ENCODE measurements at regions not wholly inside any gene's neighbourhood (a gene's known extent, or its start where the extent isn't known, plus 50 kb on each side); places are given as distances from the start of the nearest gene placed in this dataset.

DNA sequence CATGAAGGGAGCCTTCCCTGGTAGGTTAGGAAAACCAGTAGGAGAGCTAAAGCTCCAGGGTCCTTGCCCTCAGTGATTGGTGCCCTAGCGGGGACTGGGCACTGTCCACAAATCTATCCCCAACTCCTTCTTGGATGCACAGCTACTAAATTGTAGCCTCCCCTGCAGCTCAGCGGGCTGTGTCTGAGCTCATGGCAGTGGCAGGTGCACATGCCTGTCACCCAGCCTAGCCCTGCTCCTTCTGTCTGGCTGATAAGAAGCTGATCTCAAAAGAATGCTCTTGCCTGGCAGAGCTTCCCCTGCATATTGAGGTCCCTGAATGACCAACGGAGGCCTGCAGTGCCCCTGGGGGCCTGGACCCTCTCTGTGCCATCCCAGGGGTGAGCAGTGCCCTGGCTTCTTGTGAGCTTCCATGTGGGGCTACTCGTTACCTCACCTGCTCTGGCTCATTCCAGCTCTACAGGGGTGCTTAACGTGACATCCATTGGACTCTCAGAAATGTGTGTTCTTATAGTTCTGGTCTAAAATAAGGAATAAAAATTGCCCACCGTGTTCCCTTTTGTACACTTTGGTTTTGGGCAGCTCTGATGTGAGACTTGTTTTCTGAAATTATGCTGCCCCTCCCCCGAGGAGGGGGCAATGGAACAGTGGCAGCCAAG, 59.8 kb upstream of the ANTXRL start:
- H3K36me3 ChIP-seq (replicated peaks; ENCODE audit: insufficient read depth, low read length): no peaks in the 10 kb centered on the region
- no peak for TF ChIP-seq EZH2 (optimal IDR thresholded peaks at IDR 0.05; ENCODE audit: low read depth, low read length)
- no peak for TF ChIP-seq EZH2phosphoT487 (IDR thresholded peaks at IDR 0.05; ENCODE audit: low read length)
- TF ChIP-seq, protein P1, sequence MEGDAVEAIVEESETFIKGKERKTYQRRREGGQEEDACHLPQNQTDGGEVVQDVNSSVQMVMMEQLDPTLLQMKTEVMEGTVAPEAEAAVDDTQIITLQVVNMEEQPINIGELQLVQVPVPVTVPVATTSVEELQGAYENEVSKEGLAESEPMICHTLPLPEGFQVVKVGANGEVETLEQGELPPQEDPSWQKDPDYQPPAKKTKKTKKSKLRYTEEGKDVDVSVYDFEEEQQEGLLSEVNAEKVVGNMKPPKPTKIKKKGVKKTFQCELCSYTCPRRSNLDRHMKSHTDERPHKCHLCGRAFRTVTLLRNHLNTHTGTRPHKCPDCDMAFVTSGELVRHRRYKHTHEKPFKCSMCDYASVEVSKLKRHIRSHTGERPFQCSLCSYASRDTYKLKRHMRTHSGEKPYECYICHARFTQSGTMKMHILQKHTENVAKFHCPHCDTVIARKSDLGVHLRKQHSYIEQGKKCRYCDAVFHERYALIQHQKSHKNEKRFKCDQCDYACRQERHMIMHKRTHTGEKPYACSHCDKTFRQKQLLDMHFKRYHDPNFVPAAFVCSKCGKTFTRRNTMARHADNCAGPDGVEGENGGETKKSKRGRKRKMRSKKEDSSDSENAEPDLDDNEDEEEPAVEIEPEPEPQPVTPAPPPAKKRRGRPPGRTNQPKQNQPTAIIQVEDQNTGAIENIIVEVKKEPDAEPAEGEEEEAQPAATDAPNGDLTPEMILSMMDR (IDR thresholded peaks at IDR 0.05; ENCODE audit: low read length): no peak
- no peak for DNase-seq
- no peaks in the 10 kb centered on the region for H3K27me3 ChIP-seq (replicated peaks; ENCODE audit: insufficient read depth, low read length)
- H3K4me1 ChIP-seq (ENCODE audit: low read length): 0 out of 2 replicates have a peak, but pooled peaks cover 3% of the 10 kb centered on the region
- no peak overlapping the region for H3K27ac ChIP-seq (ENCODE audit: low read length)
- no peaks in the 10 kb centered on the region for H3K9me2 ChIP-seq (replicated peaks; ENCODE audit: insufficient read depth, low read length)
- H3K9me3 ChIP-seq (replicated peaks; ENCODE audit: insufficient read depth, low read length): no peaks in the 10 kb centered on the region
- H4K20me1 ChIP-seq (ENCODE audit: insufficient read depth, low read length): no peaks in the 10 kb centered on the region
- no peak overlapping the region for H2AFZ ChIP-seq (ENCODE audit: low read length)
- H3F3A ChIP-seq (ENCODE audit: insufficient read depth, low read length): no peaks in the 10 kb centered on the region
- no peak overlapping the region for H3K4me3 ChIP-seq (ENCODE audit: low read length)
- no peak overlapping the region for H3K4me2 ChIP-seq (ENCODE audit: low read depth, low read length)
- H3K9ac ChIP-seq (ENCODE audit: low read length): no peak overlapping the region
- no peaks in the 10 kb centered on the region for H3K79me2 ChIP-seq (ENCODE audit: low read length)

DNA sequence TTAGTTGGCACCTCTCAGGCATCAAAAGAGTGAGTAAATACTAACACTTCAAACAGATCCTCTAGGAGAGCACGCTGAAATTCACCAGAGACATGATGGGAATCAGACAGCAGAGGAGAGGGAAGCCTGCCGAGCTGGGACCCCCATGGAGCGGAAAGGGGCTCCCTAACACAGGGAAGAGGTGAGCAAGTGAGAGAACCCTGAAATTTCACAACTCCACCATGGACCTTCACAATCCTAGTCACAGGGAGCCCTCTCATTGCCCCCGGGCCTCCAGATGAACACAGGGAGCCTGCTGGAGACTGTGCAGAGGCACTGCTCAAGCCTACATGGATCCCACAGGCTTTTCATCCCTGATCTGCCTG, 59.2 kb upstream of the ANTXRL start:
- Histone ChIP-seq H2AFZ (ENCODE audit: low read length) (no peak overlapping the region), H3K36me3 (replicated peaks; ENCODE audit: insufficient read depth, low read length) (no peaks in the 10 kb centered on the region), H4K20me1 (ENCODE audit: insufficient read depth, low read length) (no peaks in the 10 kb centered on the region), H3K4me3 (ENCODE audit: low read length) (no peak overlapping the region), H3K9me2 (replicated peaks; ENCODE audit: insufficient read depth, low read length) (no peaks in the 10 kb centered on the region), H3F3A (ENCODE audit: insufficient read depth, low read length) (no peaks in the 10 kb centered on the region), H3K79me2 (ENCODE audit: low read length) (no peaks in the 10 kb centered on the region), H3K27ac (ENCODE audit: low read length) (no peak overlapping the region), H3K27me3 (replicated peaks; ENCODE audit: insufficient read depth, low read length) (no peaks in the 10 kb centered on the region), H3K9ac (ENCODE audit: low read length) (no peak overlapping the region), H3K4me2 (ENCODE audit: low read depth, low read length) (no peak overlapping the region), H3K4me1 (ENCODE audit: low read length) (0 out of 2 replicates have a peak, but pooled peaks cover 3% of the 10 kb centered on the region), H3K9me3 (replicated peaks; ENCODE audit: insufficient read depth, low read length) (no peaks in the 10 kb centered on the region)
- DNase-seq: no peak
- TF ChIP-seq, protein P1 (IDR thresholded peaks at IDR 0.05; ENCODE audit: low read length): no peak
- TF ChIP-seq EZH2phosphoT487 (IDR thresholded peaks at IDR 0.05; ENCODE audit: low read length): no peak
- TF ChIP-seq EZH2 (optimal IDR thresholded peaks at IDR 0.05; ENCODE audit: low read depth, low read length): no peak

DNA sequence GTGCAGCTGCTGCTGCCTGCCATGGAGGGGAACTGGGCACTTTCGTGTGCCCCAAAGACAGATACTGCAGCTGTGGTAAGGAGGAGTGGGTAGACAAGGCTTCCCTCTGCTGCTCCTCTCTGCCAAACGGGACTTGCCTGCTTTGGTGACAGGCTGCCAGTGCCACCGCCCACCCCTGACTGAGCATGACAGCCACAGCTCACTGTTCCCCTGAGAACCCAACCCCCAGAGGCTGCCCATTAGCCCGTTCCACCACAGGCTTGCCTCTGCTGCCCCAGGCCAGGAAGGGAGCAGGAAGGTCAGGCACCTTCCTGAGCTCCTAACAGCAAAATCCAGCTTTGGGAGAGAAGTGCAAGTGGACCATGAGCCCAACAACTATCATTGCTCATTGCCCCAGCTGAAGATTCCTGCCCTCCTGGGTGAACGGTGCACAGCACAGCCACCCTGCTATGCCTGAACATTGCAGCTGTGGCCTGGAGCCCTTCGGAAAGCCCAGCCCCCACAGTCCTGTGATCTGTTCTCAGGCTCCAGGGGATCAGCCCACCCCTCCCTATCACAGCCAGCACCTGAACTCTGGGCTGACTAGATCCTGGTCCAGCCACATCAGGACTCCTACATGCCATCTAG, 58.7 kb upstream of the ANTXRL start:
- TF ChIP-seq EZH2phosphoT487 (IDR thresholded peaks at IDR 0.05; ENCODE audit: low read length) (no peak), EZH2 (optimal IDR thresholded peaks at IDR 0.05; ENCODE audit: low read depth, low read length) (no peak)
- TF ChIP-seq, protein P1 (IDR thresholded peaks at IDR 0.05; ENCODE audit: low read length): no peak
- no peaks in the 10 kb centered on the region for H3K79me2 ChIP-seq (ENCODE audit: low read length)
- H3K4me2 ChIP-seq (ENCODE audit: low read depth, low read length): no peak overlapping the region
- DNase-seq: no peak
- no peak overlapping the region for H2AFZ ChIP-seq (ENCODE audit: low read length)
- H3K4me1 ChIP-seq (ENCODE audit: low read length): 0 out of 2 replicates have a peak, but pooled peaks cover 3% of the 10 kb centered on the region
- no peaks in the 10 kb centered on the region for H3K9me2 ChIP-seq (replicated peaks; ENCODE audit: insufficient read depth, low read length)
- H3K9me3 ChIP-seq (replicated peaks; ENCODE audit: insufficient read depth, low read length): no peaks in the 10 kb centered on the region
- H3K4me3 ChIP-seq (ENCODE audit: low read length): no peak overlapping the region
- no peaks in the 10 kb centered on the region for H3K27me3 ChIP-seq (replicated peaks; ENCODE audit: insufficient read depth, low read length)
- no peak overlapping the region for H3K9ac ChIP-seq (ENCODE audit: low read length)
- no peaks in the 10 kb centered on the region for H3K36me3 ChIP-seq (replicated peaks; ENCODE audit: insufficient read depth, low read length)
- H4K20me1 ChIP-seq (ENCODE audit: insufficient read depth, low read length): no peaks in the 10 kb centered on the region
- no peaks in the 10 kb centered on the region for H3F3A ChIP-seq (ENCODE audit: insufficient read depth, low read length)
- H3K27ac ChIP-seq (ENCODE audit: low read length): no peak overlapping the region
